Activated naive CD4-positive, alpha-beta T cell treated with anti-CD3 and anti-CD28 coated beads, Interleukin-2, amount 50 U/mL, for 24 hours (primary cell): ENCODE measurements at regions not wholly inside any gene's neighbourhood (a gene's known extent, or its start where the extent isn't known, plus 50 kb on each side); places are given as distances from the start of the nearest gene placed in this dataset.
"Not testable (repeated sequence)": the region's sequence is repeated elsewhere in the genome, so short reads cannot be mapped to it uniquely, and the experiment has no call there.

Experiments
- H3K27ac Mint-ChIP-seq: one replicate; pipeline ENCODE4 v1.8.0; 2021; ENCODE audit warnings: mild to moderate bottlenecking, mixed read lengths
- H3K27me3 Mint-ChIP-seq: one replicate; pipeline ENCODE4 v1.8.0; 2021; ENCODE audit warnings: mixed read lengths
- H3K36me3 Mint-ChIP-seq: one replicate; pipeline ENCODE4 v1.8.0; 2021; ENCODE audit warnings: mixed read lengths
- H3K4me1 Mint-ChIP-seq: one replicate; pipeline ENCODE4 v1.8.0; 2021; ENCODE audit warnings: mixed read lengths
- H3K4me3 Mint-ChIP-seq: one replicate; pipeline ENCODE4 v1.8.0; 2021; ENCODE audit warnings: mild to moderate bottlenecking, mixed read lengths
- H3K9me3 Mint-ChIP-seq: one replicate; pipeline ENCODE4 v1.8.0; 2021; ENCODE audit warnings: mixed read lengths

DNA sequence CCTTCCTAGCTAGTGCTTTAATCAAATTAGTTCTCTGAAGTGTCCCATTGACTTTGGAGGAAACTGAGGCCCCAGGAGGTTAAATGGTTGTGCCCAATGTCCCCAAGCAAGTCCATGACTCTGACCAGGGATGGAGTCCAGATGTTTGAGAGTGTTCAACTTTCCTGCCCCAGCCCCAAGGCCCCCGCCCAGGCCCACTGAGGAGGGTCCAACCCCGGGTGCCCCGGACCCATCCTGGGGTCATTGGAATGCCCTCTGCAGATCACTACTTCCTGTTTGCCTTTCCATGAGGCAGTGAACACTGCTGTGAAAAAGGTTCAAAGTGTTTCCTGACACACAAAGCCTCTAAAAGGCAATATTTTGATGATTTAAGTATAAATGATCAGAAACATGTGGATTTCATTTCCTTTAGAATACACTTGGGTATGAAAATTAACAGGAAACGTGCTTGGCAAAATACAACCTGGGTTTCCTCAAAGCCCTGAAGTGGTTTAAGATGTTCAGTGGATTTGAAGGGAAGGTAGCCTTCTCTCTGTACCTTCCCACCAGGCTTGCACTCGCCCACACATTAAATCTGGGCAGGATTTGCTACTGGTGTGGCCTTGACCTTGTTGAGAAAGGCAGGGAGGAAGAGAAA is 335.7 kb downstream of the TSHZ3 start:
- no peaks in the 10 kb centered on the region for H3K4me1 Mint-ChIP-seq
- H3K9me3 Mint-ChIP-seq = no peaks in the 10 kb centered on the region
- H3K27ac Mint-ChIP-seq = no peak overlapping the region
- no peaks in the 10 kb centered on the region for H3K36me3 Mint-ChIP-seq
- no peak overlapping the region for H3K4me3 Mint-ChIP-seq
- H3K27me3 Mint-ChIP-seq = peaks cover 8% of the 10 kb centered on the region

DNA sequence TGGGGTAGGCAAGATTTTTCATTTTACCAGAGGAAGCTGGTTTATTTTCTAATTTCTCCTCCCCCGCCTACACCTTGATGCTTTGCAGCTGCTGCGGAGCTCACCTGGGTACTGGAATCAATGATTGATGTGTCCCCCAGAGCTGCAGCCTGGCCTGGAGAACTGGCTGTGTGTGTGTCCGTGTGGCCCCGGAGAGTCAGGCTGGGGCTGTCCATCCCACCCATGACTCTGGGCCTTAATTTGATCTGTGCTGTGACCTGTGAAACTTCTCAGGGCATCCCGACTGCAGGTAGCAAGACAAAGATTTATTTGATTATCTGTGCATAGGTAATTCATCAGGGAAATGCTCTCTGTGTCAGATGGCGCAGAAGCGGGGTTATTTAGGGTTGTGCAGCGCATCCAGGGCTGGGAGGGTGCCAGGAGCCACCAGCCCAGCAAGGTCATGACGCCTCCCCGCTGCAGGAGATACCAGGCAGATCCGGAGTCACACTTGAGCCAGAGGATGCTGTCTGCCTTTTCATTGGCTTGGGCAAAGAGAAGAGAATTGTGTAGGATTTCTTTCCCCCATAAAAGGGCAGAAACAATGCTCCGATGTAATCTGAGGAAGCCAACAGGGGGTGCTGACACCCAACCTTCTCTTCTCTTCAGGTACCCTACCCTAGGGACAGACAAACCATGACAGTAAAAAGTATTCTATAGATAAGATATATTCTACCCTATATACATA is 346.6 kb downstream of the TSHZ3 start:
- no peak overlapping the region for H3K27ac Mint-ChIP-seq
- peaks cover 5% of the 10 kb centered on the region for H3K27me3 Mint-ChIP-seq
- no peaks in the 10 kb centered on the region for H3K36me3 Mint-ChIP-seq
- peaks cover 5% of the 10 kb centered on the region for H3K9me3 Mint-ChIP-seq
- H3K4me1 Mint-ChIP-seq = no peaks in the 10 kb centered on the region
- no peak overlapping the region for H3K4me3 Mint-ChIP-seq

DNA sequence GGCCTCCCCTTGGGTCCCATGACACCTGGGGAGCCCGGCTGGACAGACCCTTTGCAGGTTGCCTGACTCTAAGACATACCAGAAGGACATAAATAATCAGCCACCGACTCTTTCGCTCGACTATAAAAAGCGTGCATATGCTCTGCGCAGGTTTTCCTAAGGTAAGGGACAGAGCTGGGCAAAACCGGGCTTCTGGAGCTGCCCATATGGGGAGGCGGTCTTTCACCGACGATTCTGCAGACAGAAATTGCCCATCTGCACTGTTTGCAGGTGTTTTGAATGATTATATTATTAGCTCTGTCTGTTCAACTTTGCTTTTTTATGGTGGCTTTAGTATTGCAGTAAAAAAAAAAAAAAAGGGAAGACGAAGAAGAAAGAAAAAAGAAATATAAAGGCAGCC is 347.2 kb downstream of the TSHZ3 start:
- peaks cover 6% of the 10 kb centered on the region for H3K27me3 Mint-ChIP-seq
- H3K36me3 Mint-ChIP-seq = no peaks in the 10 kb centered on the region
- H3K27ac Mint-ChIP-seq = no peak overlapping the region
- no peak overlapping the region for H3K4me3 Mint-ChIP-seq
- H3K9me3 Mint-ChIP-seq = peaks cover 3% of the 10 kb centered on the region
- no peaks in the 10 kb centered on the region for H3K4me1 Mint-ChIP-seq

- Mint-ChIP-seq H3K36me3 (no peaks in the 10 kb centered on the region), H3K4me1 (no peaks in the 10 kb centered on the region), H3K9me3 (no peaks in the 10 kb centered on the region), H3K4me3 (no peak overlapping the region), H3K27me3 (peaks cover 6% of the 10 kb centered on the region), H3K27ac (no peak overlapping the region)
Measured at GRCh38 chr19:31000913-31001312, 348.3 kb downstream of the TSHZ3 start.

- no peaks in the 10 kb centered on the region for H3K36me3 Mint-ChIP-seq
- peaks cover 8% of the 10 kb centered on the region for H3K27me3 Mint-ChIP-seq
- H3K4me1 Mint-ChIP-seq = no peaks in the 10 kb centered on the region
- H3K9me3 Mint-ChIP-seq = no peaks in the 10 kb centered on the region
- H3K4me3 Mint-ChIP-seq = no peak overlapping the region
- H3K27ac Mint-ChIP-seq = no peak overlapping the region
Measured at GRCh38 chr19:30999726-31000125, 349.5 kb downstream of the TSHZ3 start.

DNA sequence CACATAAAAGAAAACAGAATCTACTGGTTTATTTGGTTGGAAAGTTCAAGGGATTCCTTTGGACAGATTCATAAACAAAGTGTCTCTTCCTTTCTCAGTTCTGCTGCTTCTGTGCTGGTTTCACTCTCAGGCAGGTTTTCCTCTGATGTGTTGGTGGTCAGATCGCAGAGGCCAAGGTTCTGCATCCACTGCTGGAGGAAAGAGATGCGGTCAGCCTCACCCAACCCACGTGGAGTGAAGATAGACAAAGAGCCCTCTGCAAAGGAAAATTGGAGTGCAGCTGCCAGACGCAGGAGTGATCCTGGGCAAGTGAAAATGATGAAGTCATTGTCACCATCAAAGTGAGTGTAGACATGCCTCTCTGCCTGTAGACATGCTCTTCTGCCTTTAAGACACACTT is 352.0 kb downstream of the TSHZ3 start:
- Mint-ChIP-seq H3K27ac (no peak overlapping the region), H3K27me3 (peaks cover 8% of the 10 kb centered on the region), H3K9me3 (no peaks in the 10 kb centered on the region), H3K4me3 (no peak overlapping the region), H3K36me3 (no peaks in the 10 kb centered on the region), H3K4me1 (no peaks in the 10 kb centered on the region)

GRCh38 chr19:30978639-30979038 is 370.6 kb downstream of the TSHZ3 start:
- H3K4me3 Mint-ChIP-seq = no peak overlapping the region
- H3K9me3 Mint-ChIP-seq = no peaks in the 10 kb centered on the region
- no peaks in the 10 kb centered on the region for H3K36me3 Mint-ChIP-seq
- no peak overlapping the region for H3K27ac Mint-ChIP-seq
- peaks cover 4% of the 10 kb centered on the region for H3K27me3 Mint-ChIP-seq
- no peaks in the 10 kb centered on the region for H3K4me1 Mint-ChIP-seq

- Mint-ChIP-seq H3K27me3 (peaks cover 3% of the 10 kb centered on the region), H3K9me3 (no peaks in the 10 kb centered on the region), H3K36me3 (no peaks in the 10 kb centered on the region), H3K4me3 (no peak overlapping the region), H3K4me1 (no peaks in the 10 kb centered on the region), H3K27ac (no peak overlapping the region)
Measured at GRCh38 chr19:30969591-30969990, 379.6 kb downstream of the TSHZ3 start.

DNA sequence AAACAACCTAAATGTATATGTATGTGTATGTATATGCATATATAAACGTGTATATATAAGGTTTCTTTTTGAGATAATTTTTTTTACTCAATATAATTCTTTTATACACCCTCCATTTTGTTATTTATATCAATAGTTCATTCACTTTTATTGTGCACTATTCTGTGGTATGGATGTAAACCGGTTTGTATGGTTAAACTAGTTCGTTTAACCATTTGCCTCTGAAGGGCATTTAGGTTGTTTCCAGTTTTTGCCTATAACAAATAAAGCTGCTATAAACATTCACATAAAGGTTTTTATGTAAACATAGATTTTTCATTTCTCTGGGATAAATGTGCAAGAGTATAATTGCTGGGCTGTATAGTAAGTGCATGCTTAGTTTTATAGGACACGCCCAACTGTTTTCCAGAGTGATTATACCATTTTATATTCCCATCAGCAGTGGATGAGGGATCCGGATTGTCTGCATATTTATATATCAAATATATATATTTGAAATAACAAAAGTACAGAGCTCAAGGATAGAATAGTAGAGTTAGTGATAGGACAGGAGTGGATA is 380.3 kb downstream of the TSHZ3 start:
- H3K4me3 Mint-ChIP-seq = no peak overlapping the region
- no peaks in the 10 kb centered on the region for H3K9me3 Mint-ChIP-seq
- no peaks in the 10 kb centered on the region for H3K4me1 Mint-ChIP-seq
- no peaks in the 10 kb centered on the region for H3K36me3 Mint-ChIP-seq
- H3K27ac Mint-ChIP-seq = no peak overlapping the region
- H3K27me3 Mint-ChIP-seq = peaks cover 5% of the 10 kb centered on the region

GRCh38 chr19:30968210-30968609 is 381.0 kb downstream of the TSHZ3 start:
- Mint-ChIP-seq H3K36me3 (no peaks in the 10 kb centered on the region), H3K27me3 (peaks cover 5% of the 10 kb centered on the region)

DNA sequence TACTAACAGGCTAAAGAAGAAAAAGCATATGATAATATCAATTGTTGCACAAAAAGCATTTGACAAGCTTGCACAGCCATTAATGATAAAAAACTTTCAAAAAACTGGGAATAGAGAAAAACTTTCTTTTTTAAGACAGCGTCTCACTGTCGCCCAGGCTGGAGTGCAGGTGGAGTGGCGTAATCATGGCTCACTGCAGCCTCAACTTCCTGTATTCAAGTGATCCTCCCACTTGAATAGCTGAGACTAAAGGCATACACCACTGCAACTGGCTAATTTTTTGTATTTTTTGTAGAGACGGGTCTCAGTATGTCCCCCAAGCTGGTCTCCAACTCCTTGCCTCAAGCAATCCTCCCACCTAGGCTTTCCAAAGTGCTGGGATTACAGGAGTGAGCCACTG is 382.8 kb downstream of the TSHZ3 start:
- Mint-ChIP-seq H3K4me1 (no peaks in the 10 kb centered on the region), H3K27me3 (peaks cover 5% of the 10 kb centered on the region), H3K9me3 (no peaks in the 10 kb centered on the region), H3K36me3 (no peaks in the 10 kb centered on the region), H3K27ac (no peak overlapping the region), H3K4me3 (no peak overlapping the region)

More at GRCh38 chr19:30968210-30968609, 381.0 kb downstream of the TSHZ3 start:
- Mint-ChIP-seq H3K4me3 (no peak overlapping the region), H3K9me3 (no peaks in the 10 kb centered on the region), H3K27ac (no peak overlapping the region), H3K4me1 (no peaks in the 10 kb centered on the region)

DNA sequence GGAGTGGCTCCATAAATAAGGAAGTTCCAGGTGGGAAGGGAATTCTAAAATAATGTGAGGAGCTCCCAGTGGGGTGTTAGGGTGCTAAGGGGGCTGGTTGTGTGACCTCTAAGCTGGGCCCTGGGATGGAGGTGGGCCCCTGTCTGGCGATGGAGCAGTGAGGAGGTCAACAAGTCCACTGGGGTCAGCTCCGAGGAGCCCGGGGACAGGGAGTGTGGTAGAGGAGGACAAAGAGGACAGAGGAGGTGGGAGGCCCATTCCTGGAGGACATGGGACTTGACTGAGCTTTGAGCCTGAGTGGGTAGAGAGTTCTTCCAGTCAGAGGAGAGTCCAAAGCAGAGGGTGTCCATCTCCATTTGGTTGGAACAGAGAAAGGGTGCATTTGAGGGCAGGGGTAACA is 390.2 kb downstream of the TSHZ3 start:
- Mint-ChIP-seq H3K4me1 (no peaks in the 10 kb centered on the region), H3K27ac (no peak overlapping the region), H3K4me3 (no peak overlapping the region), H3K9me3 (no peaks in the 10 kb centered on the region), H3K27me3 (peaks cover 7% of the 10 kb centered on the region), H3K36me3 (no peaks in the 10 kb centered on the region)

GRCh38 chr19:30955112-30956104 is 393.8 kb downstream of the TSHZ3 start:
- Mint-ChIP-seq H3K27me3 (peaks cover 9% of the 10 kb centered on the region), H3K9me3 (no peaks in the 10 kb centered on the region), H3K4me3 (no peak overlapping the region), H3K36me3 (no peaks in the 10 kb centered on the region), H3K27ac (no peak overlapping the region), H3K4me1 (no peaks in the 10 kb centered on the region)

- H3K4me3 Mint-ChIP-seq, H3K9me3 Mint-ChIP-seq, H3K27ac Mint-ChIP-seq, H3K4me1 Mint-ChIP-seq, H3K36me3 Mint-ChIP-seq, H3K27me3 Mint-ChIP-seq: not testable (repeated sequence)
Measured at GRCh38 chr19:30944276-30944932, 404.8 kb downstream of the TSHZ3 start.
